Eye (tissue), 1 donor: ENCODE measurements at regions not wholly inside any gene's neighbourhood (a gene's known extent, or its start where the extent isn't known, plus 50 kb on each side); places are given as distances from the start of the nearest gene placed in this dataset.

Experiments used
- DNase-seq: peaks from one replicate; pipeline ENCODE4 v3.0.0-alpha.2; 2015

DNA sequence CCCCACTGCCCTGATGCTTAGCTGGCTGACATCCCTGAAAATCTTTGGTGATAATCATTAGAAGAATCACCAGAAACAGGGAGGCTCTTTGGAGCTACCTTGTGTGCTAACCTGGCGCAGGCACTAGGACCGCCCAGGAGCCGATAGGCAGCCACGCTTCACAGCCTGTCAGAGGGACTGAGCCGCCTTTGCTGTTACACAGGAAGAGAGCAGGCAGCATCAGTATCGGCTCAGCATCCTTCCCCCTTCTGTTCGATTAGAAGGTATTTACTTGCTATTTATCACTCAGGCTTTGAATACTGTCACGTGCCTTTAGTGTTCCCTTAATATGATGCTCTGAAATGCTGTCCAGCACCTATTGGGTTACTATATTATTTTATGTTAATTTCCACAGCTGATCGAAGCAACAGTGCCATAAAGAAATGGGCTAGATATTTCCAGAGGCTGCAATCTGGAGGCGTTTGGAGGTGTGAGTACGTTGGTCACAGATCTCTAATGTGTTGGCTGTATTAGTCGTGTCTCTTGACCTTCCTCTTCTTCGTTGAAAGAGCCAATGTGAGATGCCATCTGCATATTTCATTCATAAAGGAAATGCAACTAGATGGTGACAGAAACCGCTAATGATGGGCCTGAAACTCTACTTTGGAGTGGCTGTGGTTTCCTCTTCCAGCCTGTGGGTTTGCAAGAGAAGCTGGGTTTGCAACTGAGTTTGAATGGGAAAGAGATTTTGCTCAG is 110.4 kb upstream of the RAB27B start:
- DNase-seq: peak; percentile 62

DNA sequence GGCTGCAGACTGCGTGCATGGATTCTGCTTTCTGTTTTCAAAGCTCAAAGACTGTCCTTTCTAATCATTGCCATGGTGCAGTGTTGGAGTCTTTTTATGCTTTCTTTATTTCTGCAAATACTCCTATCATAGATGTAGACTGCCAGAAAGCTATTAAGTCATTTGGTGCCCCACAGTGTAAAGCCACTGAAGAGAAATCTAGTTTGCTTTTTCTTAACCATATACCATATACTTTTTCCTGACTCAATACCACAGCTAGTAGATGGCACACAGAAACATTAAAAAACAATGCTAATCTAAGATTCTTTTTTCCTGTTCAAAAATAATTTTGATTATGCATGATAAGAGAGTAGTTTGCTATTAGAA is 109.9 kb upstream of the RAB27B start:
- DNase-seq: no peak

- no peak for DNase-seq
These were observed 107.7 kb upstream of the RAB27B start for GRCh38 chr18:54720620-54721019.

DNA sequence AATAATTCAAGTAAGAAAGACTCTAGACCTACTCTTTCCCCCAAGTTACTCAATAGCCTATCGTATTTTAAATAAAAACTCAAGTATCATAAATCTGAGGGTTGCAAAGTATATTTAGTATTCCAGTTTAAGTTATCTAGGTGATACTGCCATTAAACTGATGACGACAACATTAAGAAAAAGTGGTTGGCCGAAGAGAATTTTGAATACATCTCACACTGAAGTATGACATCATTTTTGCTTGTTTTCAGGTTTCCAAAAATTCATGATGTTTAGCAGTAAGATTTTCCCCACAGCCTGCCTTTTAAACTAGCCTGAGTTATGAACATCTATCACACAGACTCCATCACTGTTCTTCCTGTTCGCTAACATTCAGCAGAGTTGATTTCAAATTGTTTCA is 102.1 kb upstream of the RAB27B start:
- DNase-seq: no peak

DNA sequence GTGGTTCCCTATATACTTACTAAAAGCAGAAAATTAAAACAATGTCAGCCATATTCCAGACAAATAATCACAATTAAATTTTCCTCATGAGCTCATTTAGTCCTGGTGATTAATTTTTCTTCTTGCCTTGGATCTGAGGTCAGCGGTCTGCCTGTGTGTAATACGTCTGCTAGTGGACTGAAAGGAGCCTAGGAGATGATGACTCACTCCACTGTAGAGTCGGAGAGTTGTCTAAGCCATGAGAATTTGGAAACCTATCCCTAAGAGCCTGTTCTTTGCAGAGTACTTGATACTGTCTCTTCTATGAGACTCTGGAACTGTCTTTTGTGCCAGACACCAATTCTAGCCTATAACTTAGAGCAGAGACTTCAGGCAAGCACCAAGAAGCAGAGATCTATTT is 94.2 kb upstream of the RAB27B start:
- DNase-seq: no peak

DNA sequence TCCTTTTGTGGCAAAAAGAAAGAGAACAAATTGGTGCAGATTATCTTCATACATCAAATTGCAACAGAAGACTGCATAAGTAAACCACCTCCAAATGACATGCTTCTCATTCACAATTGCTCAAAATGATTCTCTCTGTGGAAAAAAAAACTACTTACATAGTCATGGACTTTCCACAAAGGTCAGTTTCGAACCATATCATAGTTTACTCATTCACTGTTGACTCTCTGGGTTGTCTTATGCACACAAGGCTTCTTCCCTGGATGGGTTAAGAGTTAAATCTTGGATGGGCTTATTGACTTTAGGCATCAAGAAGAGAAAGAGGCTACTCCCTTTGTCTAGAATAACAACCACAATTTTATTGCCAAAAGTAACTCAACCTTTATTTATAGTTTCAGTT is 91.3 kb upstream of the RAB27B start:
- DNase-seq: no peak

DNA sequence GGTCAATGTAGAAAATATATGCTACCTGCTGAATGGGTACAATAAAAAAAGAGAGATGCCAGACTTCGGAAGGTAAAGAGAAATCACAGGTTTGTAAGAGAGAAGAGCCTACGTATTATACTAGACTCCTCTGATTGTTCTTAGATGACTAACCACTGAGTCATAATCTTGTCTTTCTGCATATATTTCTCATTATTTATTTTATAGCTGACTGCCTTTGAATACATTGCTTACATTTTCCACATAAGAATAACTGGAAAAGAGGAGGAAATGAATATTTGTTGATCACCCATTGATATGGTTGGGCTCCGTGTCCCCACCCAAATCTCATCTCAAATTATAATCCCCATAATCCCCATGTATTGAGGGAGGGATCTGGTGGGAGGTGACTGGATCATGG is 90.3 kb upstream of the RAB27B start:
- no peak for DNase-seq

- DNase-seq: no peak
These were observed 88.8 kb upstream of the RAB27B start for GRCh38 chr18:54739476-54739875.

- no peak for DNase-seq
These were observed 88.0 kb upstream of the RAB27B start for GRCh38 chr18:54740136-54740846.

DNA sequence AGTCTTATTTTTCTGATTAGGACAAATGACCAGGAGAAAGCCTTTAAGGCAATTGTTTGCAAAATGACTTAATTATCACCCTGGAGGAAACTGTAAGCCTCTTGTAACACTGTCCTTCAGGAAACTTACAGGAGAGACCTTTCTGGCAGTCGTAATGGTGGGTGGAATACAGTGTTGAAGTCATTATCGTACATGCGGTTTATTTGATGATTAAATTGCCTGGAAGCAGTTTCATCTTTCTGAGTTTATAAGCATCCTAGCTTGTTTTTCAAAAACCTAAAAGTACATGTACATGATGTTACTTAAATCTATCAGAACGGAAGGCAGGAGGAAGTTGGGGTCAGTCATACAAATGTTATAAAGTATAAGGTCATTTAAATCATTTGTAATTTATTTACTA is 86.2 kb upstream of the RAB27B start:
- no peak for DNase-seq

DNA sequence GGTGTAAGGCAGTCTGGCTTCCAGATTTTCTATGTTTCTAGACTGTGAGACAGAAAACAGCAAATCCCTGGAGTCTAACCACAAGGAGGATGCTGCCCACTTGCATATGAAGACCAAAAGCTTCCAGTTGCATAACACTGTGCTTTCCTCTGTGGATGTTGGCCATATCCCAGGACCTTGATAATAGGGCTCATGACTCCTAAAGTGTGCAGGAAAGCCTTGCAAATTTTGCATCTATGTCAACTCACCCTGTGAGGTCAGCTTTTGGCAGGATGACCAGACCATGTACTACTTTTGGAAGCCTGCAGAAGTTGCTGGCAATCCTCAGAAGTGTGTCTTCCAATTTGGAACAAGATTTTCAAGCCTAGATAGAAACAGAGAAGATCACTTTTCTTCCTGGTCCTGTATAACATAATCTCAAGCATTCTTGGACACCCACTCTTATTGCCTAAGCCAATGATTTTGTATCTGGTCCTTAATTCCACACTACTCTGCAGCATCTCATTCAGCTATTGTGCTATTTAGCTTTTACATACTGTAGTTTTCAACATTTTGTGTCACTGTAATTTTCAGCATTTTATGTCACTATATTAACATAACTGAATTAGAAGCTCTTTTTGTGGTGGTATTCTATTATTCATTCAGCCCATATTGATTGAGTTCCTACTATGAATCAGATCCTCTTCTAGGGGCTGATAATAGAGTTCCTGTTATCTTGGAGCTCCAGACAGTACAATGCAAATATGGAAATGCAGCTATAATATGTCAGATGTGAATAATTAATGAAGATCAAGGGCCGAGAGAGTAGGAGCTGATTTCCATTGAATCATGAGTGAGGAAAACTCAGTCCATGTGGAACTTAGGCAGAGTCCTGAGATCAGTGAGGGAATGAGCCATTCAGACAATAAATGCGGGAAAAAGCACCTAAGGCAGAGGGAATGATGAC is 85.3 kb upstream of the RAB27B start:
- DNase-seq: peak; percentile 45

DNA sequence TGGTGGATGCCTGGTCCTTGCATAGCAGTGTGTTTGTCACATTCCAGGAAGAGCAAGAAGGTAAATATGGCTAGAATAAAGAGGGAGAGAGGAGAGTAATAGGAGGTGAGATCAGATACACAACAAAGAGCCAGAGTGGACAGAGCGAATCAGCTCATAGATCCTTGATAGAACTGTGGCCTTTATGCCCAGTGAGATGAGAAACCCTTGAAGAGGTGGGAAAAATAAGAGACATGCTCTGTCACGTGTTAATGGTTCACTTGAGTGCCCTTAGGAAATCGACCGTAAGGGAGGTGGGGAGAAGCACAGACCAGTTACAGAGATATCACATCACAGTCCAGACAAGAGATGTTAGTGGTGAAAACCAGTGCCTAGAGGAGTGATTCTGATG is 84.7 kb upstream of the RAB27B start:
- peak; percentile 31 for DNase-seq

DNA sequence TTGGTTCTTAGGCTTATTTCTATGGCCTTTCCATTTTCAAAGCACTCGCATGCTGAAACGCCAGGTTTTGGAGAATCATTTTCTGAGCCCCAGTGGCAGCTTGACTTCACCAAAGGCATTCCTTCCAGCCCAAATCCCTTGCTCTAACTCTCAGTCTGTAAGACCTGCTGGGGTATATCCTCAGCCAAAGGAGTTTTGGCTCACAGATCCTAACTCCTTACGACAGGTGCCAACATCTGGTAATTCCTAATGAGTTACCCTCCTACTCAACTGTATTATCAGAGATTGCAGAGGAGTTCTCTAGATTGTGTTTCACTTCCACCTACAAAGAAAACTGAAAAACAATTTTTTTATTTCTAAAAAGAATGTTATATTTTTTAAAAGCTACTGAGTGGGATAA is 79.0 kb upstream of the RAB27B start:
- DNase-seq: peak; percentile 23

GRCh38 chr18:54750350-54750749 is 77.9 kb upstream of the RAB27B start:
- DNase-seq: no peak

DNA sequence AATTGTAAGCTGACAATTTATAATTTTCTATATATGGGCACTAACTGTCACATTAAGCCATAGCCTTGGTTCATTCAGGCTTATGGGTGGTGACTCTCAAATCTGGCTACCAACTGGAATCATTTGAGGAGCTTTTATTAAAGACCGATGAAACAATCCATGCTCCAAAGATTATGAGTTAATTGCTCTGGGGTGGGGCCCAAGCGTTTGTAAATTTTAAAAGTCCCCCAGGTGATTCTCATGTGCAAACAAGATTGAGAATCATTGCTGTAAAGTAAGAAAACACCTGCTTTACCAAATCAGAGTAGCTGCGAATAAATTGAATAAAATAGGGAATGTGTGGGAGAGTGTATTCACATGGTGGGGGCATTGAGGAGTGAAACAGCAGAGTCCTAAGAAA is 76.1 kb upstream of the RAB27B start:
- no peak for DNase-seq

GRCh38 chr18:54755456-54755855 is 72.8 kb upstream of the RAB27B start:
- DNase-seq: no peak

DNA sequence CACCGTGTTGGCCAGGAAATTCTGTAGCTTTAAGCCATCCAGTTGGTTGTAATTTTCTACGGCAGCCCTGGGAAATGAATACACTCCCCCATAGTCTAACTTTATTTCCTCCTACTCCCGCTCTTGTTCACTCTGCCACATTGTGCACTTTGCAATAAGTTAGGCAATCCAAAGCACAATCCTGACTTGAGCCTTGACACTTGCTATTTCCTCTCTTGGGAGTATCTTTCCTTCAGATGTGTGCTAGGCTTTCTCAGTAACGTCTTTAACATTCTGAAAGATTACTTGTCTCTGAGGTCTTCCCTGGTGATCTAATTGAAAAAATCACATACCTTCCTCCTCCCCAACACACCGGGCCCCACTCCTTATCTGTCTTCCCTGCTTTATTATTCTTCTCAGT is 65.9 kb upstream of the RAB27B start:
- no peak for DNase-seq

GRCh38 chr18:54764786-54765185 is 63.5 kb upstream of the RAB27B start:
- DNase-seq: no peak

- DNase-seq: no peak
These were observed 62.5 kb upstream of the RAB27B start for GRCh38 chr18:54765636-54766375.

DNA sequence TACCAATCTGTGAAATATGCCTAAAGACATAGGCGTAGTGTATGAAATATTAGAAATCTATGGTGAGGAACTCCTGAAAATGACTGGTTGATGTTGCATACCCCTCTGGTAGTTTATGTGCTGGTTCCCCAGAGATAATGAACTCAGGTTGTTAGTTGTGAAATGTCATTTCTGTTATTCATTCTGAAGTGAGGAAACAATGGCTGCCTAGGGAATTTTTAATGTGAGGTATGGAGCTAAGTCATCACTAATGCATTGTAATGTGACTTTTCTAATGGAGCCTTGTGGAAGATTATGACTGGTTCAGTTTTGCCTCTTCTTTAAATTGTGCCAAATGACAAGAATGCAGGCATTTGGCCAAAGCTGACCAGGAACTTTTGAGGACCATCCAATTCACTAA is 61.6 kb upstream of the RAB27B start:
- no peak for DNase-seq

GRCh38 chr18:54767098-54767497 is 61.2 kb upstream of the RAB27B start:
- DNase-seq: no peak

GRCh38 chr18:54769526-54770464 is 58.5 kb upstream of the RAB27B start:
- no peak for DNase-seq
